Mesothelial cell of epicardium (in vitro differentiated cells): ENCODE measurements at regions not wholly inside any gene's neighbourhood (a gene's known extent, or its start where the extent isn't known, plus 50 kb on each side); places are given as distances from the start of the nearest gene placed in this dataset.

ENCODE experiments used
- DNase-seq, 2 experiments: peaks; one replicate each; pipeline ENCODE4 v3.0.0; 2021; ENCODE audit warnings: low spot score in 2 of 2; ENCODE audit not compliant: unreplicated experiment in 2 of 2
- H3K27ac Mint-ChIP-seq: 2 replicates; pipeline ENCODE4 v1.8.0; 2021; ENCODE audit warnings: mixed read lengths
- H3K27me3 Mint-ChIP-seq: 2 replicates; pipeline ENCODE4 v1.8.0; 2021; ENCODE audit warnings: low read depth, mixed read lengths
- H3K36me3 Mint-ChIP-seq: 2 replicates; pipeline ENCODE4 v1.8.0; 2021; ENCODE audit warnings: mixed read lengths
- H3K4me1 Mint-ChIP-seq: 2 replicates; pipeline ENCODE4 v1.8.0; 2021; ENCODE audit warnings: mixed read lengths
- H3K4me3 Mint-ChIP-seq: 2 replicates; pipeline ENCODE4 v1.8.0; 2021; ENCODE audit warnings: mild to moderate bottlenecking, moderate library complexity, mixed read lengths
- H3K9me3 Mint-ChIP-seq: 2 replicates; pipeline ENCODE4 v1.8.0; 2021; ENCODE audit warnings: mixed read lengths
- CTCF ChIP-seq: fragments of 200-600 bp; sonication (generic); IDR thresholded peaks from one replicate; pipeline ENCODE4 v1.5.0; 2021; ENCODE audit warnings: antibody characterized with exemption; ENCODE audit not compliant: unreplicated experiment

GRCh38 chr6:154593122-154593521 is 82.6 kb upstream of the CNKSR3 start:
- H3K27me3 Mint-ChIP-seq, result no peaks in the 10 kb centered on the region
- peak overlapping the region; percentile 78 for H3K27ac Mint-ChIP-seq
- no peak overlapping the region for H3K4me3 Mint-ChIP-seq
- no peaks in the 10 kb centered on the region for H3K36me3 Mint-ChIP-seq
- peaks cover 12% of the 10 kb centered on the region for H3K4me1 Mint-ChIP-seq
- TF ChIP-seq CTCF, result no peak
- no peaks in the 10 kb centered on the region for H3K9me3 Mint-ChIP-seq
- DNase-seq, result no peak

GRCh38 chr6:154594496-154595198 is 84.2 kb upstream of the CNKSR3 start:
- no peak for DNase-seq
- no peak overlapping the region for H3K27ac Mint-ChIP-seq
- no peaks in the 10 kb centered on the region for H3K9me3 Mint-ChIP-seq
- peaks cover 12% of the 10 kb centered on the region for H3K4me1 Mint-ChIP-seq
- no peaks in the 10 kb centered on the region for H3K36me3 Mint-ChIP-seq
- no peak overlapping the region for H3K4me3 Mint-ChIP-seq
- no peaks in the 10 kb centered on the region for H3K27me3 Mint-ChIP-seq
- no peak for TF ChIP-seq CTCF

- Mint-ChIP-seq H3K27me3 (no peaks in the 10 kb centered on the region), H3K27ac (no peak overlapping the region), H3K4me3 (no peak overlapping the region), H3K36me3 (no peaks in the 10 kb centered on the region), H3K4me1 (peaks cover 12% of the 10 kb centered on the region), H3K9me3 (no peaks in the 10 kb centered on the region)
- TF ChIP-seq CTCF, result no peak
- no peak for DNase-seq
These were observed 85.1 kb upstream of the CNKSR3 start for GRCh38 chr6:154595538-154595937.

GRCh38 chr6:154596009-154596408 is 85.5 kb upstream of the CNKSR3 start:
- Mint-ChIP-seq H3K27me3 (no peaks in the 10 kb centered on the region), H3K4me3 (no peak overlapping the region), H3K4me1 (peaks cover 12% of the 10 kb centered on the region), H3K27ac (no peak overlapping the region), H3K36me3 (no peaks in the 10 kb centered on the region), H3K9me3 (no peaks in the 10 kb centered on the region)
- DNase-seq, result no peak
- TF ChIP-seq CTCF, result no peak

- no peaks in the 10 kb centered on the region for H3K27me3 Mint-ChIP-seq
- no peak for DNase-seq
- H3K4me3 Mint-ChIP-seq, result no peak overlapping the region
- H3K4me1 Mint-ChIP-seq, result peaks cover 12% of the 10 kb centered on the region
- TF ChIP-seq CTCF, result no peak
- no peak overlapping the region for H3K27ac Mint-ChIP-seq
- no peaks in the 10 kb centered on the region for H3K36me3 Mint-ChIP-seq
- H3K9me3 Mint-ChIP-seq, result no peaks in the 10 kb centered on the region
These were observed 86.2 kb upstream of the CNKSR3 start for GRCh38 chr6:154596701-154597100.

GRCh38 chr6:154598399-154598798 is 87.9 kb upstream of the CNKSR3 start:
- no peak for DNase-seq
- no peak overlapping the region for H3K27ac Mint-ChIP-seq
- no peaks in the 10 kb centered on the region for H3K27me3 Mint-ChIP-seq
- peaks cover 7% of the 10 kb centered on the region for H3K4me1 Mint-ChIP-seq
- H3K4me3 Mint-ChIP-seq, result no peak overlapping the region
- H3K9me3 Mint-ChIP-seq, result no peaks in the 10 kb centered on the region
- no peaks in the 10 kb centered on the region for H3K36me3 Mint-ChIP-seq
- no peak for TF ChIP-seq CTCF
